Peyer's patch (tissue), 4 donors: ENCODE measurements at regions not wholly inside any gene's neighbourhood (a gene's known extent, or its start where the extent isn't known, plus 50 kb on each side); places are given as distances from the start of the nearest gene placed in this dataset.

Source experiments
- CTCF ChIP-seq, 6 experiments: fragments of 450-650 bp in 4 of 6; fragments of 200-600 bp in 2 of 6; sonication (generic) in 1 of 6; IDR thresholded peaks; one replicate each; pipeline ENCODE4 v1.5.1; 2017 to 2019; ENCODE audit warnings: antibody characterized with exemption in 6 of 6, mild to moderate bottlenecking in 3 of 6, moderate library complexity in 1 of 6
- POLR2A ChIP-seq, 2 donors: fragments of 450-650 bp; IDR thresholded peaks; one replicate each; pipeline ENCODE4 v1.5.1; 2017; ENCODE audit warnings: antibody characterized with exemption in 2 of 2, mild to moderate bottlenecking in 2 of 2, moderate library complexity in 2 of 2

DNA sequence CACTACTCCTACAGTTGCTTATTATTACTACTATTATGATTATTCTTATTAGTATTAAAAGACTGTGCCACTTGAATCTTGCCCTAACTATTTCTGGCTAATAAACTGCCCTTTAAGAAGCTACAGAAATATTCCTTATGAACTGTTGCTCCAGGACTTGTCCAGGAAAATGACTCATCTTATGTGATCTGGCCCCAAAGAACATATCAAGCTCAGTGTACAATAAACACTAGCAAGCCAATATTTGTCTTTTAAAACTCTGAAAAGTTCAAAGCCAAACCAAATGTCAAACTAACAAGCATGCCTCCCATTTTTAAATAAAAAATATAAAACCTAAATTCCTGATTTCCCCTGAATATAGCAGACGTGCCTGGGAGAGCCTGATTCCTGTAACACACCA is 88.7 kb upstream of the SIM2 start:
- TF ChIP-seq CTCF (IDR thresholded peaks at IDR 0.05) = no peak
- TF ChIP-seq POLR2A (IDR thresholded peaks at IDR 0.05) = no peak
